OCI-LY7 (cell line): ENCODE measurements at regions not wholly inside any gene's neighbourhood (a gene's known extent, or its start where the extent isn't known, plus 50 kb on each side); places are given as distances from the start of the nearest gene placed in this dataset.

ENCODE experiments used
- EZH2phosphoT487 ChIP-seq: fragments of 200-600 bp; sonication (generic); IDR thresholded peaks from 2 replicates; pipeline ENCODE4 v1.6.1; 2018; ENCODE audit warnings: low read depth, borderline replicate concordance, mild to moderate bottlenecking, mixed run types, antibody characterized with exemption, low read length, moderate library complexity, mixed read lengths
- TF ChIP-seq, protein P1 (sequence below): fragments of 200-600 bp; sonication (generic); conservative IDR thresholded peaks from 2 replicates; pipeline ENCODE4 v1.5.1; 2014; ENCODE audit warnings: mild to moderate bottlenecking, antibody characterized with exemption, low read length, moderate library complexity, mixed read lengths

DNA sequence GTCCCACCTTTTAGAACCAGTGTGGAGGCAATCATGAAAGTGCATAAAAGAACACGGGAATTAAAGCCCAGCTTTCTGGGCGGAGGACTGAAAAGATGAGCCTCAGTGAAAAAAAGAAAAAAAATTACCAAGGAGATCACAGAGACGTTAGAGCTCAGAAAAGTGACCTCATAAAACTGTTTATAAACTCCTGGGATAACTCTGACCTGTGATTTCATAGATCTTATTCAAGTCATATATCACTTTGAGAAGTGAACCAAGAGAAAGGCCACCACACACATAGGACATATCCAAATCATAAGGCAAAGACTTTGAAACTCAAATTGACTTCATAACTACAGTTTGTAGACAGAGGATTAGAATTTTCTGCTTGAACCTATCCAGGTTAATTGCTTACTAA, 90.1 kb downstream of the KCNJ2 start:
- TF ChIP-seq, protein P1, sequence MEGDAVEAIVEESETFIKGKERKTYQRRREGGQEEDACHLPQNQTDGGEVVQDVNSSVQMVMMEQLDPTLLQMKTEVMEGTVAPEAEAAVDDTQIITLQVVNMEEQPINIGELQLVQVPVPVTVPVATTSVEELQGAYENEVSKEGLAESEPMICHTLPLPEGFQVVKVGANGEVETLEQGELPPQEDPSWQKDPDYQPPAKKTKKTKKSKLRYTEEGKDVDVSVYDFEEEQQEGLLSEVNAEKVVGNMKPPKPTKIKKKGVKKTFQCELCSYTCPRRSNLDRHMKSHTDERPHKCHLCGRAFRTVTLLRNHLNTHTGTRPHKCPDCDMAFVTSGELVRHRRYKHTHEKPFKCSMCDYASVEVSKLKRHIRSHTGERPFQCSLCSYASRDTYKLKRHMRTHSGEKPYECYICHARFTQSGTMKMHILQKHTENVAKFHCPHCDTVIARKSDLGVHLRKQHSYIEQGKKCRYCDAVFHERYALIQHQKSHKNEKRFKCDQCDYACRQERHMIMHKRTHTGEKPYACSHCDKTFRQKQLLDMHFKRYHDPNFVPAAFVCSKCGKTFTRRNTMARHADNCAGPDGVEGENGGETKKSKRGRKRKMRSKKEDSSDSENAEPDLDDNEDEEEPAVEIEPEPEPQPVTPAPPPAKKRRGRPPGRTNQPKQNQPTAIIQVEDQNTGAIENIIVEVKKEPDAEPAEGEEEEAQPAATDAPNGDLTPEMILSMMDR = no peak
- no peak for TF ChIP-seq EZH2phosphoT487
